ENCODE measurements at regions not wholly inside any gene's neighbourhood (a gene's known extent, or its start where the extent isn't known, plus 50 kb on each side); places are given as distances from the start of the nearest gene placed in this dataset.

DNA sequence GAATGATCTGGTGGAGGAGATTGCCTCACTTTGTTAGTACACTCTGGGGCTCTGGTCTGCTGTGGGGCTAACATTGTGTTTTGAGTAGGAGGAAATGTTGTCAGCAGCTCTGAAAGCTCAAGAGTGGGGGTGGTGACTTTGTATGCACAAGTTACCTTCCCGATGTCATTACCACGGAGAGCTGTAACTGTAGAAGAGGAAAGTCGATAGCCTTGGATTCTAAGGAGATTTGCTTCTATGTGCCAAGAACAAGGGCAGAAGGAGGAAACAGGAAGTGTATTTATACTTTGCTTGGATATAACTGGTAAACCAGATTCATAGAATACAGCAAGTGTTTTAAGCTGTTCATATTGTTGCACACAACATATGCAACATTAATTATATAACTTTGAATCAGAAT, 196.1 kb downstream of the AMY1C start:
- Histone ChIP-seq H3K4me3 (ENCODE audit: low read depth, low read length) (no peak overlapping the region), H3K27ac (no peak overlapping the region), H3K27me3 (ENCODE audit: insufficient read depth, low read depth, severe bottlenecking) (no peaks in the 10 kb centered on the region), H3K9me3 (ENCODE audit: severe bottlenecking) (no peaks in the 10 kb centered on the region), H3K36me3 (no peaks in the 10 kb centered on the region)
- DNase-seq = no peak
- TF ChIP-seq, protein P1, sequence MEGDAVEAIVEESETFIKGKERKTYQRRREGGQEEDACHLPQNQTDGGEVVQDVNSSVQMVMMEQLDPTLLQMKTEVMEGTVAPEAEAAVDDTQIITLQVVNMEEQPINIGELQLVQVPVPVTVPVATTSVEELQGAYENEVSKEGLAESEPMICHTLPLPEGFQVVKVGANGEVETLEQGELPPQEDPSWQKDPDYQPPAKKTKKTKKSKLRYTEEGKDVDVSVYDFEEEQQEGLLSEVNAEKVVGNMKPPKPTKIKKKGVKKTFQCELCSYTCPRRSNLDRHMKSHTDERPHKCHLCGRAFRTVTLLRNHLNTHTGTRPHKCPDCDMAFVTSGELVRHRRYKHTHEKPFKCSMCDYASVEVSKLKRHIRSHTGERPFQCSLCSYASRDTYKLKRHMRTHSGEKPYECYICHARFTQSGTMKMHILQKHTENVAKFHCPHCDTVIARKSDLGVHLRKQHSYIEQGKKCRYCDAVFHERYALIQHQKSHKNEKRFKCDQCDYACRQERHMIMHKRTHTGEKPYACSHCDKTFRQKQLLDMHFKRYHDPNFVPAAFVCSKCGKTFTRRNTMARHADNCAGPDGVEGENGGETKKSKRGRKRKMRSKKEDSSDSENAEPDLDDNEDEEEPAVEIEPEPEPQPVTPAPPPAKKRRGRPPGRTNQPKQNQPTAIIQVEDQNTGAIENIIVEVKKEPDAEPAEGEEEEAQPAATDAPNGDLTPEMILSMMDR (IDR thresholded peaks at IDR 0.05; ENCODE audit: low read depth, low read length) = no peak

GRCh38 chr1:103948526-103948925, 198.8 kb downstream of the AMY1C start:
- no peaks in the 10 kb centered on the region for H3K27me3 ChIP-seq (ENCODE audit: insufficient read depth, low read depth, severe bottlenecking)
- no peaks in the 10 kb centered on the region for H3K9me3 ChIP-seq (ENCODE audit: severe bottlenecking)
- no peak overlapping the region for H3K4me3 ChIP-seq (ENCODE audit: low read depth, low read length)
- H3K36me3 ChIP-seq = no peaks in the 10 kb centered on the region
- DNase-seq = no peak
- TF ChIP-seq, protein P1 (IDR thresholded peaks at IDR 0.05; ENCODE audit: low read depth, low read length) = no peak
- H3K27ac ChIP-seq = no peak overlapping the region

GRCh38 chr1:103949779-103950178, 200.1 kb downstream of the AMY1C start:
- Histone ChIP-seq H3K9me3 (ENCODE audit: severe bottlenecking) (no peaks in the 10 kb centered on the region), H3K27me3 (ENCODE audit: insufficient read depth, low read depth, severe bottlenecking) (no peaks in the 10 kb centered on the region), H3K4me3 (ENCODE audit: low read depth, low read length) (no peak overlapping the region), H3K27ac (no peak overlapping the region), H3K36me3 (no peaks in the 10 kb centered on the region)
- TF ChIP-seq, protein P1 (IDR thresholded peaks at IDR 0.05; ENCODE audit: low read depth, low read length) = no peak
- no peak for DNase-seq

DNA sequence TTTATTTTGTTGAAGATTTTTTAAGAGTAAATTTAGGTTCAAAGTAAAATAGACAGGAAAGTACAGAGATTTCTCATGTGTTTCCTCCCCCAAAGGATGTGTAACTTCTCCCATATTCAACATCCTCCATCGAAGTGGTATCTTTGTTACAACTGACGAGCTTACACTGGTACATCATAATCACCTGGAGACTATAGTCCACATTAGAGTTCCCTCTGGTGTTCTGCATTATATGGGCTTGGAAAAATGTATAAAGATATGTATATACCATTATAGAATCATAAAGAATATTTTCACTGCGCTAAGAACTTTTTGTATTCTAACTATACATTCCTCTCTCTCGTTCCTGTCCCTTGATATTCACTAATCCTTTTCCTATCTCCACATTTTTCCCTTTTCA, 203.7 kb downstream of the AMY1C start:
- Histone ChIP-seq H3K27ac (no peak overlapping the region), H3K9me3 (ENCODE audit: severe bottlenecking) (no peaks in the 10 kb centered on the region), H3K4me3 (ENCODE audit: low read depth, low read length) (no peak overlapping the region), H3K27me3 (ENCODE audit: insufficient read depth, low read depth, severe bottlenecking) (no peaks in the 10 kb centered on the region), H3K36me3 (no peaks in the 10 kb centered on the region)
- TF ChIP-seq, protein P1 (IDR thresholded peaks at IDR 0.05; ENCODE audit: low read depth, low read length) = no peak
- DNase-seq = no peak

DNA sequence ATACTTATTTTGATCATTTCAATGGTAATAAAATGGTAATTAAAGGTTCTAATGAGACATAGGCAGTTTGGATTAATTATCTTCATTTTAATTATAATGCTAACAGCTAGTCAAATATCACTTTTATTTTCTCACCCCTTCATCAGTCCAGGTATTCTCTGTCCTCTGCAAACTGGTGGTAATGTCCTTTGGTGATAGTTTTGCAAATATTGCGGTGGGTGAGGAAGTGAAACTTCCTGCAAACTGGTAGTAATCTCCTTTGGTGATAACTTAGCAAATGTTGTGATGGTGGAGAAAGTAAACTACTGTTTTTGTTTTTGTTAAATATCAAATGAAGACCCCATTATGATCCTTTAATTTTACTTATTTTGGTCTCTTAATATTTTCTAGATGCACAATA, 209.0 kb downstream of the AMY1C start:
- no peak overlapping the region for H3K27ac ChIP-seq

GRCh38 chr1:103959565-103959964, 209.9 kb downstream of the AMY1C start:
- H3K36me3 ChIP-seq = no peaks in the 10 kb centered on the region
- TF ChIP-seq, protein P1 (IDR thresholded peaks at IDR 0.05; ENCODE audit: low read depth, low read length) = no peak
- peaks cover 11% of the 10 kb centered on the region for H3K9me3 ChIP-seq (ENCODE audit: severe bottlenecking)
- H3K4me3 ChIP-seq (ENCODE audit: low read depth, low read length) = no peak overlapping the region
- H3K27me3 ChIP-seq (ENCODE audit: insufficient read depth, low read depth, severe bottlenecking) = no peaks in the 10 kb centered on the region
- H3K27ac ChIP-seq = no peak overlapping the region
- no peak for DNase-seq

More for the DNA sequence above, 209.0 kb downstream of the AMY1C start:
- Histone ChIP-seq H3K27me3 (ENCODE audit: insufficient read depth, low read depth, severe bottlenecking) (no peaks in the 10 kb centered on the region), H3K4me3 (ENCODE audit: low read depth, low read length) (no peak overlapping the region), H3K36me3 (no peaks in the 10 kb centered on the region), H3K9me3 (ENCODE audit: severe bottlenecking) (peaks cover 11% of the 10 kb centered on the region)
- DNase-seq = no peak
- TF ChIP-seq, protein P1 (IDR thresholded peaks at IDR 0.05; ENCODE audit: low read depth, low read length) = no peak

All from WERI-Rb-1 (cell line).